A172 (cell line): ENCODE measurements at regions not wholly inside any gene's neighbourhood (a gene's known extent, or its start where the extent isn't known, plus 50 kb on each side); places are given as distances from the start of the nearest gene placed in this dataset.

Experiments used
- DNase-seq: peaks from one replicate; pipeline ENCODE4 v3.0.0-alpha.2; 2015; ENCODE audit warnings: low spot score

DNA sequence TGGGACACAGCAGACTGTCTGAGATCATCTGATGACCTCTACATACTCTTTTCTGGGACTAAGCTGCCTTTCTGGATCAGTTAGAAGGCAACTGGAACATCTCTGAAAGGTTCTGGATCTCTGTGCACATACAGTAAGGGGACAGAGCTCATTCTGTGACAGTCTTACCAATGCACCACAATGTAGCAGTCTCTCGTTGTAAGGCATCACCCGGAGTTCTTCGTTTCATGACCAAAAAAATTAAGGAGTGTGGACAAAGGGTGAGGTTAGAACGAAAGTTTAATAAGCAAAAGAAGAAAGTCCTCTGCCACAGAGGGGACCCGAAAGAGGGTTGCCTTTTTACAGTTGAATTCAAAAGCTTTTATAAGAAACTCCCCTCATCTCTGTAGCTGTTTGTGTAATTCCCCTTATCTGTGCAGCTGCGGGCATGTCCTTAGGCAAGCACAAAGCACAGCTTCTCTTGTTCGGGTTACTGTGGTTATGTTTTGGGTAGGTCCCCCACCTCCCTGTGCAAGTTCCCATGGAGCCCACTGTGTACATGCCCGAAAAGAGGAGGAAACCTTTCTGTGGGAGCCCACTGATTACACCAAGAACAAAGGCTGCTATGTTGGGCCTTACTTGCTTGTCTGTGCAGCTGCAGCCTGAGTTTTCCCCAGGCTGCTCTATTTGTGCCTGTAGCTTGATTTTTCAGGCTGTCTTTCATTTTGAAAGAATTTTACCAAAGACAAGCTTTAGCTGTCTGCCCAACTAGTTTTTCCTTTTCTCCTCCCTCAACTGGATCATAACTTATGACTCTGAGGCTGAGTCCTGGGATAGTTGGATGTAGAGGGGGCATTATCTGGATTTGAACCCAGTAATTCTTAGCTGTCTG, 53.1 kb upstream of the CACNA1E start:
- DNase-seq = no peak
